22Rv1 (cell line): ENCODE measurements at regions not wholly inside any gene's neighbourhood (a gene's known extent, or its start where the extent isn't known, plus 50 kb on each side); places are given as distances from the start of the nearest gene placed in this dataset.

ENCODE experiments used
- ZFX ChIP-seq: fragments of 450-650 bp; IDR thresholded peaks from 2 replicates; pipeline ENCODE4 v1.6.1; 2017; ENCODE audit warnings: antibody characterized with exemption, borderline replicate concordance
- TF ChIP-seq, protein P1 (sequence below): fragments of 450-650 bp; IDR thresholded peaks from 2 replicates; pipeline ENCODE4 v1.5.1; 2017; ENCODE audit warnings: mild to moderate bottlenecking

DNA sequence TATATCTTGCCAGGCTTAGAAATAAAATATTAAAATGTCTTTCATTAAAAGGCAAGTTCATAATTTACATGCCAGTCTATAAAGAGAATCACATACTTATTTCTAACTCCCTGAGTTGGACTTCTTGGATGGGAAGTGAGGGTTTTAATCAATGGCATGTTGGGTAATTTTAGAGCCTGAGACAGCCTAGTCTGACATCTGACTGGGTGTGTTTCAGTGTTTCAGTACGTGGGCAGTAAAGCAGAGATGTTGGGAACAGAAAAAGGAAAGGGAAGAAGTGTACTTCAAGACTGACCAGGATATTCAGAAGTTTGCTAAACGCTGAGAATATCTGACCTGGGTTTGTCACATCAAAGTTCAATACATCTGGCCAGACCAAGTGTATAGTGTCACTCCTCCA is 171.8 kb downstream of the BTG1 start:
- TF ChIP-seq, protein P1, sequence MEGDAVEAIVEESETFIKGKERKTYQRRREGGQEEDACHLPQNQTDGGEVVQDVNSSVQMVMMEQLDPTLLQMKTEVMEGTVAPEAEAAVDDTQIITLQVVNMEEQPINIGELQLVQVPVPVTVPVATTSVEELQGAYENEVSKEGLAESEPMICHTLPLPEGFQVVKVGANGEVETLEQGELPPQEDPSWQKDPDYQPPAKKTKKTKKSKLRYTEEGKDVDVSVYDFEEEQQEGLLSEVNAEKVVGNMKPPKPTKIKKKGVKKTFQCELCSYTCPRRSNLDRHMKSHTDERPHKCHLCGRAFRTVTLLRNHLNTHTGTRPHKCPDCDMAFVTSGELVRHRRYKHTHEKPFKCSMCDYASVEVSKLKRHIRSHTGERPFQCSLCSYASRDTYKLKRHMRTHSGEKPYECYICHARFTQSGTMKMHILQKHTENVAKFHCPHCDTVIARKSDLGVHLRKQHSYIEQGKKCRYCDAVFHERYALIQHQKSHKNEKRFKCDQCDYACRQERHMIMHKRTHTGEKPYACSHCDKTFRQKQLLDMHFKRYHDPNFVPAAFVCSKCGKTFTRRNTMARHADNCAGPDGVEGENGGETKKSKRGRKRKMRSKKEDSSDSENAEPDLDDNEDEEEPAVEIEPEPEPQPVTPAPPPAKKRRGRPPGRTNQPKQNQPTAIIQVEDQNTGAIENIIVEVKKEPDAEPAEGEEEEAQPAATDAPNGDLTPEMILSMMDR, result no peak
- TF ChIP-seq ZFX, result no peak
